Activated naive CD4-positive, alpha-beta T cell treated with anti-CD3 and anti-CD28 coated beads for 36 hours (primary cell): ENCODE measurements at regions not wholly inside any gene's neighbourhood (a gene's known extent, or its start where the extent isn't known, plus 50 kb on each side); places are given as distances from the start of the nearest gene placed in this dataset.

Experiments
- CTCF ChIA-PET: fragments of 350-600 bp; sonication (Branson Sonifier 250); formaldehyde crosslinking; loops from one replicate; lab custom pipeline; 2021; ENCODE audit warnings: antibody characterized with exemption; lab: Charles Lee
- DNase-seq: peaks from one replicate; pipeline ENCODE4 v3.0.0-alpha.2; 2020
- H3K27ac Mint-ChIP-seq: one replicate; pipeline ENCODE4 v1.8.0; 2021; ENCODE audit warnings: mild to moderate bottlenecking, mixed read lengths
- H3K27me3 Mint-ChIP-seq: one replicate; pipeline ENCODE4 v1.8.0; 2021; ENCODE audit warnings: low read depth, mixed read lengths
- H3K36me3 Mint-ChIP-seq: one replicate; pipeline ENCODE4 v1.8.0; 2021; ENCODE audit warnings: low read depth, mixed read lengths
- H3K4me1 Mint-ChIP-seq: one replicate; pipeline ENCODE4 v1.8.0; 2021; ENCODE audit warnings: low read depth, mixed read lengths
- H3K4me3 Mint-ChIP-seq: one replicate; pipeline ENCODE4 v1.8.0; 2021; ENCODE audit warnings: mild to moderate bottlenecking, moderate library complexity, mixed read lengths
- H3K9me3 Mint-ChIP-seq: one replicate; pipeline ENCODE4 v1.8.0; 2021; ENCODE audit warnings: mixed read lengths
- intact Hi-C: fragments of 100-400 bp; cut with micrococcal nuclease; formaldehyde crosslinking; loops from one replicate; pipeline ENCODE4 v1.15.1; 2023

DNA sequence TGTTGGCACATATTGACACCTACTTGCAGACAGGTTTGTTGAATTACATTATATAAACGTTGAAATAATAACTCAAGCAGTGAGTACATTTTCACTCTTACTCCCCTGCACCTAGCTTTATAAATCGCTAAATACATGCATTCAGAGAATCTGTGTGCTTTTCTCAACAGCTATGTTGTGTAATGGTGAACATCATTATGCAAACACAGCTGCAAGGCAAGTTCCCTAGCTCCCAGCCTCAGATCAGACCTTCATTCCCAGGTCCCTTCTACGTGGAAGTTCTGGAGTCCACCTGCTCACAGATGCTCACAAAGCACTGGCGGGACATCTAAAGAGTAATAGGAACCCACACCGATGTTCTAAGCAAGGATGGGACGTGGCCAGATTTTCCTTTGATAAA lies 86.8 kb upstream of the PEG3 start:
- DNase-seq = no peak
- intact Hi-C loops = no loop called here
- Mint-ChIP-seq H3K9me3 (peaks cover 39% of the 10 kb centered on the region), H3K36me3 (peaks cover 2% of the 10 kb centered on the region), H3K27ac (no peak overlapping the region), H3K27me3 (no peaks in the 10 kb centered on the region), H3K4me1 (no peaks in the 10 kb centered on the region), H3K4me3 (no peak overlapping the region)
- CTCF ChIA-PET = no interaction called here

DNA sequence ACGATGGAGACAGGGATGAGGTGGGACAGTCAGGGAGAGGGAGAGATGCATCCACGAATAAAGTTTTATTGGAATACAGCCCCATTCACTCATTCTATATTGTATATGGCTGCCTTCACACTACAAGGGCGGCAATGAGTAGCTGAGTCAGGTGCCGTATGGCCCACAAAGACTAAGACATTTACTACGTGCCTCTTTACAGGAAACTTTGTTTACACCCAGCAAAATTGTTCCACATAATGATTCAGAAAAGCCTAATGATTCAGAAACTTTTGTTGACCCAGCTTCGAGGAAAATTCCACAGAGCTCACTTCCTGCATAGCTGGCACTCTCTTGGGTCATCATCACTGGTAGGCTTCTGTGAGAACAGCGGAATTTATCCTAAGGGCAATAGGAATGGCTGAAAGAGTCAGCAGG lies 87.3 kb upstream of the PEG3 start:
- Mint-ChIP-seq H3K4me1 (no peaks in the 10 kb centered on the region), H3K4me3 (no peak overlapping the region), H3K9me3 (peaks cover 44% of the 10 kb centered on the region), H3K27me3 (no peaks in the 10 kb centered on the region), H3K27ac (no peak overlapping the region), H3K36me3 (peaks cover 2% of the 10 kb centered on the region)
- CTCF ChIA-PET = no interaction called here
- intact Hi-C loops = no loop called here
- no peak for DNase-seq

DNA sequence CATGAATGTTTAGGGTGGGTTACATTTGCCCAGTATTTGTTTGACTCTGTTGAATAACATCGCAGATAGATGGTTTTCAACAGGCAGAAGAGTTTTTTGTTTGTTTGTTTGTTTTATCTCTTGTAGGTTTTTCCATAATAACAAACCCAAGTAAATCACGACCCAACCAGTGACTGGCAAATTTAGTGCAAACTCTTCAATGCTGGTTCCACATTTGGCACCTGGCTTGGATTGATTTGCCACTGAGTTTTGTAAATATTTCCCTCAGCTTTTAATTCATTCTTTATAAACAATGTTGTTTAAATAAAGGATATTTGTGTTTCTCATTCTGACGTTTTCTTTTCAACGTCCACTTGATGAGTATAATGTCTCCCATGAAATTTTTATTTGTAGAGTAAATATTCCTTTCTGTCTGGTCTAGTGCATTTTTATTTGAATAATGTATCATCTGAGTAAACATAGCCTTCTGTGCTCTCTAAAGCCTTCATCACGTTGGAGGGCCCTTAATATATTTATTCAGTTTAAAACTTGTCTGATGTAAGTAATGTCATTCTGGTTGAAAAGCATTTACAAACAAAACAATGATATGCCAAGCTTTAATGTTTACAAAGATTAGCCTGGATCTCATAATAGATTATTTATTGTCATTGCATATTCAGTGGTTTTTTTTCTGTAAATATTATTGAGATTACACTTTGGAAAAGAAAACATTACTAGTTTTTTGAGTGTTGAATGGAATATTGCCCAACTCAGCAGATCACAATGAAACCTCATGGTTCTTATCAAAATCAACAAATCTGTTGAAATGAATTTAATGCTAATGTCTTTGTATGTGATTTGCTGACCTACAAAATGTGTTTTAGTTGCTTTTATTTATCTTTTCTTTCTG lies 90.4 kb upstream of the PEG3 start:
- Mint-ChIP-seq H3K4me1 (no peaks in the 10 kb centered on the region), H3K36me3 (peaks cover 2% of the 10 kb centered on the region), H3K27ac (no peak overlapping the region), H3K9me3 (peaks cover 30% of the 10 kb centered on the region), H3K4me3 (no peak overlapping the region), H3K27me3 (no peaks in the 10 kb centered on the region)
- intact Hi-C loops = no loop called here
- DNase-seq = no peak
- CTCF ChIA-PET = no interaction called here

DNA sequence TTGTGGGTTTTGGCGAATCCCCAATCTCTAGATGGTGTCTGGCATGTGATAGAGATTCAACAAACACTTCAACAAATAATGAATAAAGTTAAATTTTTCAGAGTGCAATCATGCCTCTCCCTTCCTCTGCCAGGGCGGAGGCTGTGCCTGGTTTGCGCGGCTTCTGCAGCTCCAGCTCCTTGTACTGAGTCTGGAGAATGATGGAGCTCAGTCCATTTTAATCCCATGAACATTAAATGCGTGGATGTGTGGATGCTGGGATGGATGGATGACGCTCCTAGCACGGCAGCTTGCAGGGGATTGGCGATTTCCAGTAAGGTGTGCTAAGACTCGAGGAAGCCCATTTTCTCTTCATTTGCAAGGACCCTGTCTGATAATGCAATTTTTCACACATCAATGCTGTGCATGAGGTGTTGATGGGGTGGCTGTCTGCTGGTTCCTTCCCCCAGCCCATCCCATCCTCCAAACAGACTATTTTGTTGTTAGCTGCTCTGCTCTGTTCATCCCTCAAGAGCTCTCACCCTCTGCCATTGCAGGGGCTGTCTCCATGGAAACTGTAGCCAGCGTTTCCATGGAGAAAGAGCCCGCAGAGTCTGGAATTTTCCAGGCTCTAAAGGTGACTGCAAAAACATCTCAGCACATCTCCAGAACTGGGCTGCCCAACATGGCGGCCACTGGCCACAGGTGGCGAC lies 92.6 kb upstream of the PEG3 start:
- H3K27ac Mint-ChIP-seq = no peak overlapping the region
- intact Hi-C loops = no loop called here
- no peak for DNase-seq
- H3K4me3 Mint-ChIP-seq = no peak overlapping the region
- CTCF ChIA-PET = no interaction called here
- H3K4me1 Mint-ChIP-seq = no peaks in the 10 kb centered on the region
- peaks cover 6% of the 10 kb centered on the region for H3K36me3 Mint-ChIP-seq
- H3K27me3 Mint-ChIP-seq = no peaks in the 10 kb centered on the region
- H3K9me3 Mint-ChIP-seq = peaks cover 33% of the 10 kb centered on the region

DNA sequence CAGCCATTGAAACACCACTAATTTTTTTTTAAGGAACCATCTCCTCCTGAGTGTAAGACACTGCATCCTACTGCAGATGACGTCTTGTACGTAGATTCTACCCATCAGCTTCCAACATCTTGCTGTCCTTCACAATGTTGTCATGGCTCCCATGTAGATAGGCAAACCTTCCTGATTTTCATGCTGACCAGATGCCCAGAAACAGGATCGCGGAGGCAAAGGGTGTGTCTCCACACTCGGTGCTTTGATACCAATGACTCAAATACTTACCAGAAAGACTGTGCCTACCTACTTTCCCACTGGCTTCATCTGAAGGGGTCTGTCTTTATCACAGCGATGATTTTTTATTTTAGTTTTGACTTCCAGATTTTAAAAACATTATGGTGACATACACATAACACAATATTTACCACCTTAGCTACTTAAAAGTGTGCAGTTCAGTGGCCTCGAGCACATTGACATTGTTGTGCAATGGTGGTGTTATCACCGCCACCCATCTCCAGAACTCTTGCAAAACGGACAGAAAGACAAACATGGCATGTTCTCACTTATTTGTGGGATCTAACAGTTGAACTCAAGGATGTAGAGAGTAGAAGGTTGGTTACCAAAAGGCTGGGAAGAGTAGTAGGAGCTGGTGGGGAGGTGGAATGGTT lies 94.0 kb upstream of the PEG3 start:
- Mint-ChIP-seq H3K9me3 (peaks cover 38% of the 10 kb centered on the region), H3K27me3 (no peaks in the 10 kb centered on the region), H3K36me3 (peaks cover 6% of the 10 kb centered on the region), H3K4me1 (no peaks in the 10 kb centered on the region), H3K4me3 (no peak overlapping the region), H3K27ac (no peak overlapping the region)
- intact Hi-C loops = no loop called here
- no peak for DNase-seq
- CTCF ChIA-PET = no interaction called here

DNA sequence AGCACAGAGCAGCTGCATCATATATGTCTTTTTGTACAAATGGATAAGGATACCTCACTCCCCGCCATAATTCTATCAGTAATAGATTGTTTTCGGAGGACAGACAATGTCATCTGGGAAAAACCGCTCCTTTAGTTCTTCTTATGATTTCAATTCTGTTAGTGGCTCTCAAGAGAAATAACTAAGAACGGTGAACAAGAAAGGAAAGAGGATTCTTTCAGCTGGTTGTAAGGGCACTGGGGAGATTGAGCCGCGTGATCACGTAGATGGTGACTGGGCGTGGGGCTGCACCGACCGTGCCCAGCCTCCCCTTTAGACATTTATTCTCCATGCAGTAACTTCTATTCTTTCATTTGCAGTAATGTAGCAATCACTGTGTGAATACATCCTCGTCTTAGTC lies 99.4 kb upstream of the PEG3 start:
- Mint-ChIP-seq H3K9me3 (peaks cover 39% of the 10 kb centered on the region), H3K27ac (no peak overlapping the region), H3K4me1 (no peaks in the 10 kb centered on the region), H3K4me3 (no peak overlapping the region), H3K27me3 (no peaks in the 10 kb centered on the region), H3K36me3 (peaks cover 10% of the 10 kb centered on the region)
- intact Hi-C loops = no loop called here
- DNase-seq = no peak
- CTCF ChIA-PET = no interaction called here

DNA sequence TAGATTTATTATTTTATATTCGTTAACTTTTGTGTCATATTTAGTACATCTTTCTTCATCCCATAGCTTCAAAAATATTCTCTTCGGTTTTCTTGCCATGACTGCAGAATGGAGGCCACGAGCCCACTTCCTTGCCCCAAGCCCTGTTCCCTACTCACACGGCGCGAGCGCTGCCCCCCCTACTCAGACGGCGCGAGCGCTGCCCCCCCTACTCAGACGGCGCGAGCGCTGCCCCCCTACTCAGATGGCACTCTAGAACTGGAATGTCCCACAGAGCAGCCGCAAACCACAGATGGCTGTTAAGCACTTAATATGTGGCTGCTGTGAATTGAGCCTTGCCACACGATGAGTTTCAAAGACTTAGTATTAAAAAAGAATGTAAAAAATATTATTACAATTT lies 102.2 kb upstream of the PEG3 start:
- no peaks in the 10 kb centered on the region for H3K27me3 Mint-ChIP-seq
- CTCF ChIA-PET = no interaction called here
- no peak for DNase-seq
- H3K9me3 Mint-ChIP-seq = peaks cover 42% of the 10 kb centered on the region
- peaks cover 7% of the 10 kb centered on the region for H3K36me3 Mint-ChIP-seq
- no peak overlapping the region for H3K27ac Mint-ChIP-seq
- no peaks in the 10 kb centered on the region for H3K4me1 Mint-ChIP-seq
- H3K4me3 Mint-ChIP-seq = no peak overlapping the region
- intact Hi-C loops = no loop called here

DNA sequence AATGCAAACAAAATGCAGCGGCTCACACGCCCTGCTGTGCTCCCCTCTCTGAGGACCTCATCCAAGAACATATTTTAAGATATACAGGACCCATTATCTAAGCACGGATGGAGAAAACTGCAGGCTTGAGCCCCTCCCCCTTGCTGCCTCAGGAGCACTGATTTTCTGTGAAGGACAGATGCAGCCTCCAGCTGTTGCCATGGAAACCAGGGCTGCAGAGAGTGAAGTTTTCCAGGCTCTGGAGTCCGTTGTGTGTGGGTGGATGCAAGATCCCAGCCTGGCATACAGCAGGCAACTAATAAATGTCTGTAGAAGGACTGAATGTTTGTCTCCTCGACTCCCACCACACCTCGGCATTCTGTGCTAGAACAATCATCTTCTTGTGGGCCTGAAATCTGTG lies 105.6 kb upstream of the PEG3 start:
- no peaks in the 10 kb centered on the region for H3K4me1 Mint-ChIP-seq
- CTCF ChIA-PET = no interaction called here
- H3K36me3 Mint-ChIP-seq = peaks cover 5% of the 10 kb centered on the region
- DNase-seq = no peak
- peaks cover 42% of the 10 kb centered on the region for H3K9me3 Mint-ChIP-seq
- H3K27ac Mint-ChIP-seq = no peak overlapping the region
- H3K27me3 Mint-ChIP-seq = no peaks in the 10 kb centered on the region
- H3K4me3 Mint-ChIP-seq = no peak overlapping the region
- intact Hi-C loops = no loop called here

DNA sequence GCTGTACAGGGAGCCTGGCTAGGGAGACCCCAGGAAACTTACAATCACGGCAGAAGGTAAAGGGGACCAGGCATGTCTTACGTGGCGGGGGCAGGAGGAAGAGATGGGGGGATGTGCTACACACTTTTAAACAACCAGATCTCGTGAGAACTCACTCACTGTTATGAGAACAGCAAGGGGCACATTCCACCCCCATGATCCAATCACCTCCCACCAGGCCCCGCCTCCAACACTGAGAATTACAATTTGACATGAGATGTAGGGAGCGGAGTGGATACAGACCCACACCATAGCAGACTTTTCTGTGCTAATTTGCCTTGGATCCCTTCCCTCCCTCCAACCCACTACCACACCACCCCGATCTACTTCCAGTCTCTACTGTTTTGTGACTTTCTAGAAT lies 106.7 kb upstream of the PEG3 start:
- intact Hi-C loops = no loop called here
- no peak for DNase-seq
- Mint-ChIP-seq H3K27ac (no peak overlapping the region), H3K27me3 (no peaks in the 10 kb centered on the region), H3K9me3 (peaks cover 41% of the 10 kb centered on the region), H3K4me1 (no peaks in the 10 kb centered on the region), H3K36me3 (peaks cover 5% of the 10 kb centered on the region), H3K4me3 (no peak overlapping the region)
- CTCF ChIA-PET = no interaction called here

DNA sequence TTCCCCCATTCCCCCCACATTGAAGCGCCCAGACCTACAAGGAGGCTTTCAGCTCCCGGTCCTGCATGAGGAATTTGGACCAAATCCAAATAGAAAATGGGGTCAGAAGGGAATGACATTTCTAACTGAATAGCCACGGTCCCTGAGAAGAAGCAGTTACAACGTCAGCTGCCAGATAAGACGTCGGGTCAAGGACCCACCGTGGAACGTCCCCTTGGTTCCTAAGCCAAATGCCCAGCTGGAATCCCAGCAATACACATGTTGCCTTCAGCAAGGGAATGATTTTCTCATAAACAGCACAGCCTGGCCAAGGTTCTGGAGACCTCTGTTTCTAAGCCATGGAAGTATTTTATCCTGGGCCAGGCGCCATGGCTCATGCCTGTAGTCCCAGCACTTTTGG lies 109.1 kb upstream of the PEG3 start:
- Mint-ChIP-seq H3K36me3 (peaks cover 5% of the 10 kb centered on the region), H3K4me1 (no peaks in the 10 kb centered on the region), H3K27me3 (no peaks in the 10 kb centered on the region), H3K4me3 (no peak overlapping the region), H3K27ac (no peak overlapping the region), H3K9me3 (peaks cover 39% of the 10 kb centered on the region)
- no peak for DNase-seq
- CTCF ChIA-PET = no interaction called here
- intact Hi-C loops = no loop called here

DNA sequence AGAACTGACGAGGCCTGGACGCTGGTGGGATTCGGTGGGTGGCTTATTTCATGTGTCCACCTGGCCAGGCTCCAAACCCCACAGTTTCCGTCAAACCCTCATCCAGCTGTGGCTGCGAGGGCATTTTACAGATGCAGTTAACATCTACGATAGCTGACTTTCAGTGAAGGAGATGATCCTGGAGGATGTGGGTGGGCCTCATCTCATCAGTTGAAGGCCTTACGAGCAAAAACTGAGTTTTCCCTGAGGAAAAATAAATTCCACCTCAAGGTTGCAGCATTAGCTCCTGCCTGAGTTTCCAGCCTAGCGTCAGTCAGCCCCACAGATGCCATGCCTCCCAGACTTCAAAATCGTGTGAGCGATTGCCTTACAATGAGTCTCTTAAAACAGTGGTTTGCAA lies 111.1 kb upstream of the PEG3 start:
- no peak for DNase-seq
- CTCF ChIA-PET = no interaction called here
- H3K9me3 Mint-ChIP-seq = peaks cover 44% of the 10 kb centered on the region
- H3K27ac Mint-ChIP-seq = no peak overlapping the region
- peaks cover 7% of the 10 kb centered on the region for H3K36me3 Mint-ChIP-seq
- no peak overlapping the region for H3K4me3 Mint-ChIP-seq
- H3K27me3 Mint-ChIP-seq = no peaks in the 10 kb centered on the region
- intact Hi-C loops = no loop called here
- no peaks in the 10 kb centered on the region for H3K4me1 Mint-ChIP-seq

DNA sequence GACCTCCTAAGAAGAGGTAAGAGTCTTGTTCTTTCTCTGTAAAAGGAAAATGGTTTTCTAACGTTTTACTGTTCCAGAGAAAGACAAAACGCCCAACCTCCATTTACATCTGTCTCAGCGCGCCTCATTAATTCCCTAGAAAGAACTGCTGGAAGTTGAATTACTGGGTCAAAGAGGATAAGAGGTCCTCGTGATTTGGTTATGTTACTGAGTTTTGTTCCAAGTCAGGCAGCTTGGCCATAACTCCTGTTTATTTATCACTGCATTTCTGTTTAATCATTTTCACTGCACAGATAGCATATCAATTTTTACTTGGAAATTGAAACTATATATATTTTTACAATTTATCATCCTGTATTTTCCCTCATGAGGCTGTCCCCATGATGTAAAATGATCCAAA lies 112.9 kb upstream of the PEG3 start:
- Mint-ChIP-seq H3K36me3 (peaks cover 12% of the 10 kb centered on the region), H3K27ac (no peak overlapping the region), H3K4me1 (no peaks in the 10 kb centered on the region), H3K4me3 (no peak overlapping the region), H3K9me3 (peaks cover 48% of the 10 kb centered on the region), H3K27me3 (no peaks in the 10 kb centered on the region)
- intact Hi-C loops = no loop called here
- CTCF ChIA-PET = no interaction called here
- no peak for DNase-seq
